HG02938 (cell line): ENCODE measurements at regions not wholly inside any gene's neighbourhood (a gene's known extent, or its start where the extent isn't known, plus 50 kb on each side); places are given as distances from the start of the nearest gene placed in this dataset.
"Not testable (repeated sequence)": the region's sequence is repeated elsewhere in the genome, so short reads cannot be mapped to it uniquely, and the experiment has no call there.

Experiments
- ATAC-seq: cut with Tn5 transposase; IDR thresholded peaks from one replicate; pipeline ENCODE4 v1.9.1; 2021; ENCODE audit warnings: mild to moderate bottlenecking, moderate library complexity; ENCODE audit not compliant: unreplicated experiment

- no peak for ATAC-seq
Observed at GRCh38 chr3:86887876-86888275, 103.1 kb downstream of the VGLL3 start.

- no peak for ATAC-seq
Observed at GRCh38 chr3:86880066-86880465, 110.9 kb downstream of the VGLL3 start.

GRCh38 chr3:86876504-86877181 lies 114.3 kb downstream of the VGLL3 start:
- ATAC-seq = not testable (repeated sequence)

- ATAC-seq = not testable (repeated sequence)
Observed at GRCh38 chr3:86874790-86875189, 116.2 kb downstream of the VGLL3 start.

GRCh38 chr3:86869566-86869965 lies 121.4 kb downstream of the VGLL3 start:
- no peak for ATAC-seq

GRCh38 chr3:86867982-86868381 lies 123.0 kb downstream of the VGLL3 start:
- no peak for ATAC-seq

GRCh38 chr3:86865506-86865905 lies 125.4 kb downstream of the VGLL3 start:
- ATAC-seq = no peak

GRCh38 chr3:86856711-86857110 lies 134.2 kb downstream of the VGLL3 start:
- ATAC-seq = no peak

- no peak for ATAC-seq
Observed at GRCh38 chr3:86849991-86850390, 141.0 kb downstream of the VGLL3 start.

- ATAC-seq = no peak
Observed at GRCh38 chr3:86845726-86846125, 145.2 kb downstream of the VGLL3 start.

- ATAC-seq = no peak
Observed at GRCh38 chr3:86838927-86839326, 152.0 kb downstream of the VGLL3 start.

- no peak for ATAC-seq
Observed at GRCh38 chr3:86837871-86838270, 153.1 kb downstream of the VGLL3 start.

GRCh38 chr3:86830566-86830965 lies 160.4 kb downstream of the VGLL3 start:
- no peak for ATAC-seq

GRCh38 chr3:86828751-86829150 lies 162.2 kb downstream of the VGLL3 start:
- ATAC-seq = no peak

- not testable (repeated sequence) for ATAC-seq
Observed at GRCh38 chr3:86827582-86827981, 163.4 kb downstream of the VGLL3 start.

- ATAC-seq = no peak
Observed at GRCh38 chr3:86826292-86826691, 164.7 kb downstream of the VGLL3 start.

GRCh38 chr3:86815880-86816279 lies 175.1 kb downstream of the VGLL3 start:
- ATAC-seq = no peak

- ATAC-seq = no peak
Observed at GRCh38 chr3:86814918-86815655, 175.9 kb downstream of the VGLL3 start.

- ATAC-seq = no peak
Observed at GRCh38 chr3:86814321-86814720, 176.6 kb downstream of the VGLL3 start.

GRCh38 chr3:86801921-86802320 lies 189.0 kb downstream of the VGLL3 start:
- no peak for ATAC-seq

- no peak for ATAC-seq
Observed at GRCh38 chr3:86801066-86801465, 189.9 kb downstream of the VGLL3 start.

GRCh38 chr3:86800116-86800515 lies 190.8 kb downstream of the VGLL3 start:
- ATAC-seq = no peak
